IMR-90 (cell line): ENCODE measurements at regions not wholly inside any gene's neighbourhood (a gene's known extent, or its start where the extent isn't known, plus 50 kb on each side); places are given as distances from the start of the nearest gene placed in this dataset.

Experiments
- ATAC-seq: fragments of 200-7000 bp; cut with Tn5 transposase; 2 replicates; pipeline ENCODE4 v1.9.1; 2020; ENCODE audit warnings: low read depth, mild to moderate bottlenecking, moderate library complexity
- BruUV-seq: library from RNA; stranded (reverse); fragments of 400-500 nt; replicated peaks from 2 replicates; lab custom pipeline; 2021; lab: Mats Ljungman, UMichigan
- CTCF ChIA-PET: fragments of 300-600 bp; formaldehyde crosslinking; extraction: SDS; loops from one replicate; lab custom pipeline; 2021; ENCODE audit warnings: antibody characterized with exemption; lab: Yijun Ruan, JAX
- POLR2A ChIA-PET: fragments of 300-600 bp; sonication (Branson Sonifier 250); formaldehyde crosslinking; loops from one replicate; lab custom pipeline; 2022; ENCODE audit warnings: antibody characterized with exemption; ENCODE audit not compliant: unreplicated experiment; lab: Charles Lee
- DNase-seq: peaks from one replicate; pipeline ENCODE4 v3.0.0; 2013
- H2AFZ ChIP-seq: replicated peaks from 2 replicates; pipeline ENCODE3; 2013; ENCODE audit warnings: low read length, mild to moderate bottlenecking; ENCODE audit not compliant: poor library complexity
- H2AK5ac ChIP-seq: 2 replicates; pipeline ENCODE4 v1.6.1; 2013; ENCODE audit warnings: low read depth, low read length, inconsistent platforms
- H2AK9ac ChIP-seq: replicated peaks from 2 replicates; pipeline ENCODE3; 2013; ENCODE audit warnings: mild to moderate bottlenecking, low read depth, low read length, moderate library complexity; ENCODE audit not compliant: poor library complexity
- H2BK120ac ChIP-seq: 2 replicates; pipeline ENCODE4 v1.6.1; 2013; ENCODE audit warnings: low read depth, low read length, inconsistent platforms
- H2BK15ac ChIP-seq: 3 replicates; pipeline ENCODE4 v1.6.1; 2013; ENCODE audit warnings: low read depth, low read length, inconsistent platforms
- H2BK20ac ChIP-seq: 2 replicates; pipeline ENCODE4 v1.6.1; 2013; ENCODE audit warnings: low read depth, mild to moderate bottlenecking, inconsistent platforms, low read length, moderate library complexity
- H2BK5ac ChIP-seq: 2 replicates; pipeline ENCODE4 v1.6.1; 2013; ENCODE audit warnings: mild to moderate bottlenecking, low read depth, low read length, inconsistent platforms; ENCODE audit not compliant: poor library complexity, severe bottlenecking
- H3K14ac ChIP-seq: replicated peaks from 2 replicates; pipeline ENCODE4 v1.6.1; 2013; ENCODE audit warnings: low read depth, low read length, inconsistent platforms
- H3K18ac ChIP-seq: 2 replicates; pipeline ENCODE4 v1.6.1; 2013; ENCODE audit warnings: low read depth, low read length, control low read depth
- H3K23ac ChIP-seq: 2 replicates; pipeline ENCODE4 v1.6.1; 2013; ENCODE audit warnings: low read depth, low read length, inconsistent platforms
- H3K27ac ChIP-seq: 2 replicates; pipeline ENCODE4 v1.5.1; 2013; ENCODE audit warnings: mild to moderate bottlenecking, control low read depth, low read length; ENCODE audit not compliant: insufficient read depth
- H3K27me3 ChIP-seq: 2 replicates; pipeline ENCODE4 v1.6.1; 2013; ENCODE audit warnings: low read length; ENCODE audit not compliant: control insufficient read depth, insufficient read depth
- H3K36me3 ChIP-seq: 2 replicates; pipeline ENCODE4 v1.6.1; 2013; ENCODE audit warnings: low read length, mixed read lengths; ENCODE audit not compliant: control insufficient read depth, insufficient read depth
- H3K4ac ChIP-seq: 2 replicates; pipeline ENCODE4 v1.6.1; 2013; ENCODE audit warnings: low read depth, low read length, inconsistent platforms
- H3K4me1 ChIP-seq: 2 replicates; pipeline ENCODE4 v1.6.1; 2013; ENCODE audit warnings: low read length, mixed read lengths; ENCODE audit not compliant: control insufficient read depth, insufficient read depth
- H3K4me2 ChIP-seq: 2 replicates; pipeline ENCODE4 v1.6.1; 2013; ENCODE audit warnings: low read depth, mild to moderate bottlenecking, control low read depth, low read length, moderate library complexity
- H3K4me3 ChIP-seq: 2 replicates; pipeline ENCODE4 v1.5.1; 2013; ENCODE audit warnings: low read depth, mild to moderate bottlenecking, control low read depth, low read length, moderate library complexity; ENCODE audit not compliant: insufficient read depth
- H3K56ac ChIP-seq: 2 replicates; pipeline ENCODE4 v1.6.1; 2013; ENCODE audit warnings: low read length, inconsistent platforms; ENCODE audit not compliant: insufficient read depth; ENCODE audit errors: extremely low read depth
- H3K79me1 ChIP-seq, 2 experiments: 2 replicates each; pipeline ENCODE4 v1.6.1; 2013; ENCODE audit warnings: low read length in 2 of 2, inconsistent platforms in 1 of 2, low read depth in 1 of 2
- H3K9ac ChIP-seq: 2 replicates; pipeline ENCODE4 v1.6.1; 2013; ENCODE audit warnings: low read depth, low read length, control low read depth
- H3K9me1 ChIP-seq: 2 replicates; pipeline ENCODE4 v1.6.1; 2013; ENCODE audit warnings: low read length, inconsistent platforms; ENCODE audit not compliant: insufficient read depth
- H3K9me3 ChIP-seq: 2 replicates; pipeline ENCODE4 v1.6.1; 2013; ENCODE audit warnings: low read length; ENCODE audit not compliant: control insufficient read depth, insufficient read depth
- H4K20me1 ChIP-seq: 2 replicates; pipeline ENCODE4 v1.6.1; 2013; ENCODE audit warnings: low read length, inconsistent platforms; ENCODE audit not compliant: insufficient read depth
- H4K5ac ChIP-seq: 2 replicates; pipeline ENCODE4 v1.6.1; 2013; ENCODE audit warnings: mild to moderate bottlenecking, low read depth, low read length, control low read depth
- H4K8ac ChIP-seq, 2 experiments: 2 replicates each; pipeline ENCODE4 v1.6.1; 2013; ENCODE audit warnings: low read depth in 2 of 2, low read length in 2 of 2, control low read depth in 1 of 2, inconsistent platforms in 1 of 2
- H4K91ac ChIP-seq: 2 replicates; pipeline ENCODE4 v1.6.1; 2013; ENCODE audit warnings: low read depth, low read length, inconsistent platforms; ENCODE audit not compliant: insufficient read depth
- BHLHE40 ChIP-seq: fragments of 150-350 bp; IDR thresholded peaks from 2 replicates; pipeline ENCODE4 v1.6.1; 2016; ENCODE audit warnings: mild to moderate bottlenecking, low read depth, low read length
- CEBPB ChIP-seq: IDR thresholded peaks from 2 replicates; pipeline ENCODE4 v1.6.1; 2012; ENCODE audit warnings: low read depth, low read length, improper control_type of control experiment
- CHD1 ChIP-seq: IDR thresholded peaks from 2 replicates; pipeline ENCODE4 v1.6.1; 2012; ENCODE audit warnings: low read depth, low read length, improper control_type of control experiment
- CTCF ChIP-seq: conservative IDR thresholded peaks from 2 replicates; pipeline ENCODE4 v1.5.1; 2012; ENCODE audit warnings: mild to moderate bottlenecking, low read depth, low read length, improper control_type of control experiment
- ELK1 ChIP-seq: fragments of 150-350 bp; IDR thresholded peaks from 2 replicates; pipeline ENCODE4 v1.6.1; 2016; ENCODE audit warnings: low read depth, mild to moderate bottlenecking, low read length, moderate library complexity, borderline replicate concordance
- FOS ChIP-seq: fragments of 150-350 bp; IDR thresholded peaks from 2 replicates; pipeline ENCODE4 v1.6.1; 2016; ENCODE audit warnings: low read depth, low read length
- MAFK ChIP-seq: IDR thresholded peaks from 2 replicates; pipeline ENCODE4 v1.6.1; 2012; ENCODE audit warnings: low read depth, low read length, improper control_type of control experiment
- MAZ ChIP-seq: IDR thresholded peaks from 2 replicates; pipeline ENCODE4 v1.6.1; 2012; ENCODE audit warnings: low read depth, mild to moderate bottlenecking, low read length, improper control_type of control experiment, moderate library complexity, borderline replicate concordance
- MXI1 ChIP-seq: IDR thresholded peaks from 2 replicates; pipeline ENCODE4 v1.6.1; 2012; ENCODE audit warnings: low read depth, mild to moderate bottlenecking, low read length, moderate library complexity, borderline replicate concordance
- NFE2L2 ChIP-seq: fragments of 150-350 bp; IDR thresholded peaks from 2 replicates; pipeline ENCODE4 v1.6.1; 2016; ENCODE audit warnings: low read depth, mild to moderate bottlenecking, low read length
- POLR2A ChIP-seq: IDR thresholded peaks from 2 replicates; pipeline ENCODE4 v1.6.1; 2012; ENCODE audit warnings: mild to moderate bottlenecking, low read depth, low read length
- RAD21 ChIP-seq: IDR thresholded peaks from 2 replicates; pipeline ENCODE4 v1.6.1; 2012; ENCODE audit warnings: low read length, improper control_type of control experiment
- RCOR1 ChIP-seq: IDR thresholded peaks from 2 replicates; pipeline ENCODE4 v1.6.1; 2012; ENCODE audit warnings: mild to moderate bottlenecking, low read length, improper control_type of control experiment; ENCODE audit not compliant: insufficient replicate concordance
- SMC3 ChIP-seq: fragments of 150-350 bp; IDR thresholded peaks from 2 replicates; pipeline ENCODE4 v1.6.1; 2016; ENCODE audit warnings: low read depth, mild to moderate bottlenecking, antibody characterized with exemption, low read length, moderate library complexity
- USF2 ChIP-seq: fragments of 150-350 bp; IDR thresholded peaks from 2 replicates; pipeline ENCODE4 v1.6.1; 2017; ENCODE audit warnings: mild to moderate bottlenecking, antibody characterized with exemption, low read length, low read depth
- WGBS, 2 experiments: methylation state at CpG; one replicate each; pipeline versions ENCODE4 v1.1.5 to v1.1.7; 2013; ENCODE audit warnings: missing lambda C conversion rate in 2 of 2; ENCODE audit not compliant: insufficient read length in 1 of 2; ENCODE audit errors: extremely low coverage in 2 of 2; 5-methylcytosine and 5-hydroxymethylcytosine counted together
- dilution Hi-C: fragments of 300-500 bp; cut with HindIII; formaldehyde crosslinking; loops from one replicate; pipeline ENCODE4 v1.14.3; 2018; ENCODE audit warnings: low sequenced_read_pairs; ENCODE audit not compliant: unreplicated experiment
- in situ Hi-C: fragments of 300-500 bp; cut with MboI; formaldehyde crosslinking; loops from 3 replicates; pipeline ENCODE4 v1.14.3; 2019; ENCODE audit warnings: low sequenced_read_pairs, inconsistent platforms, mixed read lengths
- intact Hi-C: fragments of 100-400 bp; cut with micrococcal nuclease; formaldehyde crosslinking; loops from 2 replicates; pipeline ENCODE4 v1.10.0; 2022

GRCh38 chr4:123858465-123858864, 461.9 kb downstream of the SPRY1 start:
- dilution Hi-C loops (no loop called here), intact Hi-C loops (no loop called here), in situ Hi-C loops (no loop called here)
- peak overlapping the region; percentile 73 for H2AFZ ChIP-seq
- no TSS peak for BruUV-seq
- H3K36me3 ChIP-seq: no peaks in the 10 kb centered on the region
- peak overlapping the region; percentile 47; the same call in 2 of the 3 replicates for H2BK15ac ChIP-seq
- no peak overlapping the region for H3K56ac ChIP-seq
- peak overlapping the region; percentile 66 for H2AK5ac ChIP-seq
- H4K8ac ChIP-seq: peak overlapping the region in 1 of 2 experiments; percentile 71; a peak in 1 of 4 replicates
- TF ChIP-seq BHLHE40 (no peak), CHD1 (no peak), CTCF (no peak), USF2 (no peak), MAFK (no peak), FOS (no peak), MAZ (no peak), SMC3 (no peak), CEBPB (no peak), ELK1 (no peak), POLR2A (no peak), NFE2L2 (no peak), RCOR1 (no peak), RAD21 (no peak), MXI1 (no peak)
- no peak overlapping the region for H3K27ac ChIP-seq
- H2AK9ac ChIP-seq: no peak overlapping the region
- no peak overlapping the region for H3K4me3 ChIP-seq
- no peak overlapping the region; the same call in 1 of the 2 replicates for H3K23ac ChIP-seq
- H3K79me1 ChIP-seq: no peaks in the 10 kb centered on the region
- H3K9me3 ChIP-seq: no peaks in the 10 kb centered on the region
- H2BK20ac ChIP-seq: peak overlapping the region; percentile 60
- H4K91ac ChIP-seq: peak overlapping the region; percentile 36; the same call in 1 of the 2 replicates
- no peak for DNase-seq
- H4K5ac ChIP-seq: peak overlapping the region; percentile 96
- peaks cover 7% of the 10 kb centered on the region for H3K4me1 ChIP-seq
- no peaks in the 10 kb centered on the region for H3K27me3 ChIP-seq
- ATAC-seq: peak; percentile 51
- no CpG with 5 or more reads among the region's 1 CpG for WGBS, 2 experiments
- H3K18ac ChIP-seq: peak overlapping the region; percentile 97
- H2BK120ac ChIP-seq: peak overlapping the region; percentile 73; the same call in 1 of the 2 replicates
- CTCF ChIA-PET: no interaction called here
- POLR2A ChIA-PET: interaction anchor here (0.6 kb wide), 1 partner anchor 126 kb away, joined by 10 read pairs; no protein-coding TSS in a partner anchor
- H3K4ac ChIP-seq: peak overlapping the region; percentile 67; the same call in 1 of the 2 replicates
- H3K9ac ChIP-seq: no peak overlapping the region
- peak overlapping the region; percentile 49; the same call in 1 of the 2 replicates for H3K4me2 ChIP-seq
- peak overlapping the region; percentile 47 for H2BK5ac ChIP-seq
- no peaks in the 10 kb centered on the region for H4K20me1 ChIP-seq
- H3K14ac ChIP-seq: peak overlapping the region; percentile 64; the same call in 1 of the 2 replicates
- H3K9me1 ChIP-seq: no peaks in the 10 kb centered on the region; the same call in 1 of the 2 replicates
